ENCODE measurements at regions not wholly inside any gene's neighbourhood (a gene's known extent, or its start where the extent isn't known, plus 50 kb on each side); places are given as distances from the start of the nearest gene placed in this dataset.

DNA sequence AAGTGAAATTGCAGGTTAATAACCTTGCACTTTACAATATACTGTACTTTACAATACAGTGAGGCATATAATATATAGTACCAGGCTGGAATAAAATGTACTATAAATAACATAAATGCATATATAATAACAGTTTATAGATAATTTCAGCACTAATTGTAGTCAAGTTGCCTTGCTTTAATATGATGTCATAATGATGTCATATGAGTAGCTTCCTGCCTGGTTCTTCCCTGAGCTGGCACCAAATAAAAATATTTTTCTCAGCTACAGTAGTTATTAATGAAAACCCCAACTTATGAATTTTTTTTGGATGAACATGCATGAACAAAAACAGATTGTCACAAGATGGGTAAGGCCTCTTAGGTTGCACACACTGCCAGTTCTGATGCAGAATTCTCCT, 816.7 kb downstream of the XPNPEP1 start:
- Mint-ChIP-seq H3K9me3 (ENCODE audit: unreplicated experiment) (no peaks in the 10 kb centered on the region), H3K4me3 (ENCODE audit: unreplicated experiment) (no peak overlapping the region), H3K27me3 (ENCODE audit: unreplicated experiment) (peaks cover 3% of the 10 kb centered on the region), H3K27ac (ENCODE audit: unreplicated experiment) (no peak overlapping the region), H3K36me3 (ENCODE audit: low read depth, unreplicated experiment) (no peaks in the 10 kb centered on the region), H3K4me1 (ENCODE audit: unreplicated experiment) (no peaks in the 10 kb centered on the region)
- TF ChIP-seq, protein P1, sequence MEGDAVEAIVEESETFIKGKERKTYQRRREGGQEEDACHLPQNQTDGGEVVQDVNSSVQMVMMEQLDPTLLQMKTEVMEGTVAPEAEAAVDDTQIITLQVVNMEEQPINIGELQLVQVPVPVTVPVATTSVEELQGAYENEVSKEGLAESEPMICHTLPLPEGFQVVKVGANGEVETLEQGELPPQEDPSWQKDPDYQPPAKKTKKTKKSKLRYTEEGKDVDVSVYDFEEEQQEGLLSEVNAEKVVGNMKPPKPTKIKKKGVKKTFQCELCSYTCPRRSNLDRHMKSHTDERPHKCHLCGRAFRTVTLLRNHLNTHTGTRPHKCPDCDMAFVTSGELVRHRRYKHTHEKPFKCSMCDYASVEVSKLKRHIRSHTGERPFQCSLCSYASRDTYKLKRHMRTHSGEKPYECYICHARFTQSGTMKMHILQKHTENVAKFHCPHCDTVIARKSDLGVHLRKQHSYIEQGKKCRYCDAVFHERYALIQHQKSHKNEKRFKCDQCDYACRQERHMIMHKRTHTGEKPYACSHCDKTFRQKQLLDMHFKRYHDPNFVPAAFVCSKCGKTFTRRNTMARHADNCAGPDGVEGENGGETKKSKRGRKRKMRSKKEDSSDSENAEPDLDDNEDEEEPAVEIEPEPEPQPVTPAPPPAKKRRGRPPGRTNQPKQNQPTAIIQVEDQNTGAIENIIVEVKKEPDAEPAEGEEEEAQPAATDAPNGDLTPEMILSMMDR (IDR thresholded peaks at IDR 0.05; ENCODE audit: unreplicated experiment), result no peak
- DNase-seq (ENCODE audit: low spot score), result no peak

GRCh38 chr10:109105725-109106124, 817.6 kb downstream of the XPNPEP1 start:
- H3K4me1 Mint-ChIP-seq (ENCODE audit: unreplicated experiment), result peaks cover 1% of the 10 kb centered on the region
- peaks cover 3% of the 10 kb centered on the region for H3K27me3 Mint-ChIP-seq (ENCODE audit: unreplicated experiment)
- no peaks in the 10 kb centered on the region for H3K36me3 Mint-ChIP-seq (ENCODE audit: low read depth, unreplicated experiment)
- H3K9me3 Mint-ChIP-seq (ENCODE audit: unreplicated experiment), result no peaks in the 10 kb centered on the region
- TF ChIP-seq, protein P1 (IDR thresholded peaks at IDR 0.05; ENCODE audit: unreplicated experiment), result no peak
- H3K4me3 Mint-ChIP-seq (ENCODE audit: unreplicated experiment), result no peak overlapping the region
- DNase-seq (ENCODE audit: low spot score), result no peak
- no peak overlapping the region for H3K27ac Mint-ChIP-seq (ENCODE audit: unreplicated experiment)

DNA sequence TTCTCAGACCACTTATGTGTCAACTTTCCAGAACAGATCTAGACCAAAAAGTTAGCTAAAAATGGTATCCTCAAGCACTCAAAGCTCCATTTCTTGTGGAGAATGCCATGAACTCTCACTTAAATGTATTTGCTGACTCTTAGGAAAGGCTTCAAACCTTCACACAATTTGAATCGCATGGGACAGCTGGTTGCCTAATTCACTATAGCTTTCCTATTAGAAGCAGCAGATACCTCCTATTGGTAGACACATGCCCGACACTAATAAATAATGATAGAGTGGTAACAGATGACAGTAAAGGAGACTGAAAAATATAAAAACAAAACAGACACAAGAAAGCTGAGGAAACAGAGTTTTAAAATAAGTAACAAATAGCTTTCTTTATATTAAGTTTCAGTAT, 818.5 kb downstream of the XPNPEP1 start:
- DNase-seq (ENCODE audit: low spot score), result no peak
- Mint-ChIP-seq H3K27ac (ENCODE audit: unreplicated experiment) (no peak overlapping the region), H3K4me3 (ENCODE audit: unreplicated experiment) (no peak overlapping the region), H3K9me3 (ENCODE audit: unreplicated experiment) (no peaks in the 10 kb centered on the region), H3K27me3 (ENCODE audit: unreplicated experiment) (peaks cover 3% of the 10 kb centered on the region), H3K36me3 (ENCODE audit: low read depth, unreplicated experiment) (no peaks in the 10 kb centered on the region), H3K4me1 (ENCODE audit: unreplicated experiment) (peaks cover 4% of the 10 kb centered on the region)
- TF ChIP-seq, protein P1 (IDR thresholded peaks at IDR 0.05; ENCODE audit: unreplicated experiment), result no peak

DNA sequence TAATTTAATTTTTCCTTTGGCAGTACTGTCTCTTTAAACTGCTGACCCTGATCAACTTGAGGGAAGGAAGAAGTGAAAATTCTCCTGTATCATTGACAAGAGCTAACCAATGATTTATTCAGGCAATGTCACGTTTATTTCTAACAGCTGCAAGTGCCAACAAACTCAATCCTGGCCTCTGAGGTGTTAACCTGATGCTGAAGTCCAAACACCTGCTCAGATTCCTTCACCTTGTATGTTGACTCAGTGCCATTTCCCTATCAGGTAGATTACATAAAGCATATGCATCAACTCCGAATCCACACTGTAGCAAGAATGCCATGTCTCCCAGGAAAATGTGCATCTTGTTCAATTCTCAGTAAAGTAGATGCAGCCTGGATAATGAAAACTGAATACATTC, 820.0 kb downstream of the XPNPEP1 start:
- no peak overlapping the region for H3K4me3 Mint-ChIP-seq (ENCODE audit: unreplicated experiment)
- H3K9me3 Mint-ChIP-seq (ENCODE audit: unreplicated experiment), result no peaks in the 10 kb centered on the region
- no peak for DNase-seq (ENCODE audit: low spot score)
- no peak overlapping the region for H3K27ac Mint-ChIP-seq (ENCODE audit: unreplicated experiment)
- peaks cover 3% of the 10 kb centered on the region for H3K27me3 Mint-ChIP-seq (ENCODE audit: unreplicated experiment)
- TF ChIP-seq, protein P1 (IDR thresholded peaks at IDR 0.05; ENCODE audit: unreplicated experiment), result no peak
- peaks cover 4% of the 10 kb centered on the region for H3K4me1 Mint-ChIP-seq (ENCODE audit: unreplicated experiment)
- H3K36me3 Mint-ChIP-seq (ENCODE audit: low read depth, unreplicated experiment), result no peaks in the 10 kb centered on the region

GRCh38 chr10:109089779-109090178, 833.5 kb downstream of the XPNPEP1 start:
- Mint-ChIP-seq H3K9me3 (ENCODE audit: unreplicated experiment) (no peaks in the 10 kb centered on the region), H3K27ac (ENCODE audit: unreplicated experiment) (no peak overlapping the region), H3K4me3 (ENCODE audit: unreplicated experiment) (no peak overlapping the region), H3K4me1 (ENCODE audit: unreplicated experiment) (no peaks in the 10 kb centered on the region), H3K36me3 (ENCODE audit: low read depth, unreplicated experiment) (no peaks in the 10 kb centered on the region), H3K27me3 (ENCODE audit: unreplicated experiment) (no peaks in the 10 kb centered on the region)
- TF ChIP-seq, protein P1 (IDR thresholded peaks at IDR 0.05; ENCODE audit: unreplicated experiment), result no peak
- no peak for DNase-seq (ENCODE audit: low spot score)

Data from endothelial cell (in vitro differentiated cells).